ENCODE measurements at regions not wholly inside any gene's neighbourhood (a gene's known extent, or its start where the extent isn't known, plus 50 kb on each side); places are given as distances from the start of the nearest gene placed in this dataset.

DNA sequence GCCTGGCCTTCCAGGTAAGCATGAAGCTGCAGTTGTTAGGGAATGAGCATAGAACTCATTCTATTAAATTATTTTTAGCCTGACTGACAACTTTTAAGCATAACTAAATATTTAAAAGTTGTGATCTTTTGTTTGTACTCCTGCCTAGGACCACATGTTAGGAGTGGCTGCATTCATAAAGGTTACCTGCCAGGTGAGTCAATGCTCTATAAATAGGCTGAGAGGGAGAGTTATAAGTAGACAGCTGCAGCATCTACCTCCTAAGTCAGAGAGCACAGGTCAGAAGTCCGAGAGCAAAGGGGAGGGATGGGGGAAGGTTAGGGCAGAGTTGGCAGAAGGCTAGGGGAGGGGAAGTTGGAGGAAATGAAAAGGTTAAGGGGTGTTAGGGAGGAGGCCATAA lies 292.4 kb upstream of the TLE4 start:
- intact Hi-C loops (cut with DNase I) = no loop called here
- Histone ChIP-seq H3K9me3 (no peaks in the 10 kb centered on the region), H3K4me1 (ENCODE audit: insufficient read depth) (no peaks in the 10 kb centered on the region), H3K36me3 (no peaks in the 10 kb centered on the region), H3K4me3 (no peak overlapping the region), H3K27ac (no peak overlapping the region), H3K27me3 (no peaks in the 10 kb centered on the region)
- no peak for DNase-seq
- 35 to 64% (median 46%) methylated on average over 1 of the region's 1 CpG for WGBS, 3 donors
- TF ChIP-seq, protein P1, sequence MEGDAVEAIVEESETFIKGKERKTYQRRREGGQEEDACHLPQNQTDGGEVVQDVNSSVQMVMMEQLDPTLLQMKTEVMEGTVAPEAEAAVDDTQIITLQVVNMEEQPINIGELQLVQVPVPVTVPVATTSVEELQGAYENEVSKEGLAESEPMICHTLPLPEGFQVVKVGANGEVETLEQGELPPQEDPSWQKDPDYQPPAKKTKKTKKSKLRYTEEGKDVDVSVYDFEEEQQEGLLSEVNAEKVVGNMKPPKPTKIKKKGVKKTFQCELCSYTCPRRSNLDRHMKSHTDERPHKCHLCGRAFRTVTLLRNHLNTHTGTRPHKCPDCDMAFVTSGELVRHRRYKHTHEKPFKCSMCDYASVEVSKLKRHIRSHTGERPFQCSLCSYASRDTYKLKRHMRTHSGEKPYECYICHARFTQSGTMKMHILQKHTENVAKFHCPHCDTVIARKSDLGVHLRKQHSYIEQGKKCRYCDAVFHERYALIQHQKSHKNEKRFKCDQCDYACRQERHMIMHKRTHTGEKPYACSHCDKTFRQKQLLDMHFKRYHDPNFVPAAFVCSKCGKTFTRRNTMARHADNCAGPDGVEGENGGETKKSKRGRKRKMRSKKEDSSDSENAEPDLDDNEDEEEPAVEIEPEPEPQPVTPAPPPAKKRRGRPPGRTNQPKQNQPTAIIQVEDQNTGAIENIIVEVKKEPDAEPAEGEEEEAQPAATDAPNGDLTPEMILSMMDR (IDR thresholded peaks at IDR 0.05) = no peak
- TF ChIP-seq EP300 (IDR thresholded peaks at IDR 0.05) (no peak), POLR2A (IDR thresholded peaks at IDR 0.05) (no peak)

DNA sequence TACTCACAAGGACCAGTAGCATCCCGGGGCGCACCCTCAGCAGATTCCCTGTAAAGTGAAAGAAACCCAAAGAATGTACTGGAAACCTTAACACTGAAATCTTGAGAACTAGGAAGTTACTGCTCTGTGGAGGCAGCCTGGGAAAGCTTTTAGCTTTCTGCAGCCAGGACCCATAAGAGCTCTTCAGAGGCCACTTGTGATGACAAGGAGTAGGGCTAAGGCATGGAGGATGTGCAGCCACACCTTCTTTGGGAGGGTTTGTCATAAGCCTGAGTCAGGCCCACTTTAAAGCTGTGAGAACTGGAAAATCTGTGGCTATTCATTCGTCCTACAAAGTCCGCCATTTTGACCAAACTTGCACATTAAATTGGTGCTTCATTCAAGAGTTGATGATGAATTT lies 291.1 kb upstream of the TLE4 start:
- DNase-seq = no peak
- no peaks in the 10 kb centered on the region for H3K36me3 ChIP-seq
- H3K27ac ChIP-seq = no peak overlapping the region
- no peaks in the 10 kb centered on the region for H3K4me1 ChIP-seq (ENCODE audit: insufficient read depth)
- H3K27me3 ChIP-seq = no peaks in the 10 kb centered on the region
- intact Hi-C loops (cut with DNase I) = no loop called here
- H3K9me3 ChIP-seq = no peaks in the 10 kb centered on the region
- H3K4me3 ChIP-seq = no peak overlapping the region
- WGBS, 3 donors = 94% methylated on average over 4 of the region's 4 CpGs
- TF ChIP-seq POLR2A (IDR thresholded peaks at IDR 0.05) = no peak
- TF ChIP-seq, protein P1 (IDR thresholded peaks at IDR 0.05) = no peak
- no peak for TF ChIP-seq EP300 (IDR thresholded peaks at IDR 0.05)

DNA sequence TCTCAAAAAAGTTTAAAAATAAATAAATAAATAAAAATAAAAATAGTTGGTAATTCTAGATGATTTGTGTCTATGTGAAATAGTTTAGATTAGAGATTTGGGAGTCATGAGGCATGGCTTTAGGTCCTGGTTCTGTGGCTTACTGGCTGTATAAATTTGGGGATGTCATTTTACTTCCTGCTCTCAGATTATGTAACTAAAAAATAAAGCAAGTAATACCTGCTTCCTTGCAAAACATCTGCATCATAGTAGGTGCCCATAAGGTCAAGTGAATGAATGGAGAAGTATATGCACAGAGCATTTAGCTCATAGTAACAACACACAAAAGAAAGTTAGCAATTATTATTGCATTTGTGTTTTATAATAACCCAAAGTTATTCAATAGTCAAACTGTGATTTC lies 287.7 kb upstream of the TLE4 start:
- H3K36me3 ChIP-seq = no peaks in the 10 kb centered on the region
- no peaks in the 10 kb centered on the region for H3K9me3 ChIP-seq
- no peaks in the 10 kb centered on the region for H3K27me3 ChIP-seq
- H3K4me1 ChIP-seq (ENCODE audit: insufficient read depth) = no peaks in the 10 kb centered on the region
- intact Hi-C loops (cut with DNase I) = no loop called here
- H3K4me3 ChIP-seq = no peak overlapping the region
- TF ChIP-seq POLR2A (IDR thresholded peaks at IDR 0.05) = no peak
- TF ChIP-seq, protein P1 (IDR thresholded peaks at IDR 0.05) = no peak
- TF ChIP-seq EP300 (IDR thresholded peaks at IDR 0.05) = no peak
- H3K27ac ChIP-seq = no peak overlapping the region
- no peak for DNase-seq

DNA sequence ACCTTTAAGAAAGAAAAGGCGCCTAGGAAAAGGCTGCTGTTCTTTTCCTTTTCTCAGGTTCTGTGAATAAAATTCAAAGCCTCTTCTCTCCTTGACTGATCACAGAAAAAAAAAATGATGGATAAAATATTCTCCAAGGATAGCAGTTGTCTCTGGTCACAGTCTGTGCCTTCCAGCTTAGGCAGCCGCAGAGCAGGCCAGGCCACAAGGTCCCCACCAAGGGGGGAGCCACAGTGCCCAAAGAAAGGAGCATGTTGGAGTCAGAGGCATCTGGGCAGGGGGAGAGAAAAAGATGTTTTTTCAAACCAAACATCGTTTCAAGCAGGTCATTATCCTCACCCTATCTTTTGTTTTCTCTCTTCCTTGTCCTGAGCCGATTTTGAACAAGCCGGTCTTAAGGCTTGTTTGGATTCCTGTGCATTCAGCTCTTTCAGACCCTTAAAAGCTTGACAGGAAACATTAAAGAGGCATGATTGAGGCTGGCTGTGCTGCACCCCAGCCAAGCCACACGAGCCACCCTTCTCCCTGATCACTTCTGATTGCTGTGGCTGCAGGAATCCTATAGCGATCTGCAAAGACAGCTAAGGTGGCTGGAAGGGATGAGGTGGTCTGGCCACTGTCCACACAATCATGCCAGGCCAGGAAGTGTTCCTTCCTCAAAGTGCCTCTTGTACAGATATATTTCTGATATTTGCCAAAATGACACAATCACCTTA lies 284.6 kb upstream of the TLE4 start:
- no peak for DNase-seq
- H3K9me3 ChIP-seq = no peaks in the 10 kb centered on the region
- 34 to 43% (median 36%) methylated on average over 7 of the region's 7 CpGs for WGBS, 3 donors
- no peaks in the 10 kb centered on the region for H3K27me3 ChIP-seq
- no peak overlapping the region for H3K27ac ChIP-seq
- TF ChIP-seq, protein P1 (IDR thresholded peaks at IDR 0.05) = no peak
- TF ChIP-seq EP300 (IDR thresholded peaks at IDR 0.05) = no peak
- no peak for TF ChIP-seq POLR2A (IDR thresholded peaks at IDR 0.05)
- intact Hi-C loops (cut with DNase I) = no loop called here
- no peaks in the 10 kb centered on the region for H3K4me1 ChIP-seq (ENCODE audit: insufficient read depth)
- H3K4me3 ChIP-seq = no peak overlapping the region
- H3K36me3 ChIP-seq = no peaks in the 10 kb centered on the region

All from ovary (tissue), 7 donors.